MM.1S (cell line): ENCODE measurements at regions not wholly inside any gene's neighbourhood (a gene's known extent, or its start where the extent isn't known, plus 50 kb on each side); places are given as distances from the start of the nearest gene placed in this dataset.

Experiments
- EZH2 ChIP-seq: fragments of 300-600 bp; sonication (generic); optimal IDR thresholded peaks from 2 replicates; pipeline ENCODE3; 2017; ENCODE audit warnings: low read depth, mild to moderate bottlenecking, antibody characterized with exemption, low read length, mixed read lengths
- EZH2phosphoT487 ChIP-seq: fragments of 300-600 bp; sonication (generic); IDR thresholded peaks from 2 replicates; pipeline ENCODE4 v1.6.1; 2018; ENCODE audit warnings: antibody characterized with exemption, low read length
- TF ChIP-seq, protein P1 (sequence below): fragments of 300-600 bp; sonication (generic); IDR thresholded peaks from 2 replicates; pipeline ENCODE4 v1.5.1; 2016; ENCODE audit warnings: antibody characterized with exemption, low read length, mixed read lengths

DNA sequence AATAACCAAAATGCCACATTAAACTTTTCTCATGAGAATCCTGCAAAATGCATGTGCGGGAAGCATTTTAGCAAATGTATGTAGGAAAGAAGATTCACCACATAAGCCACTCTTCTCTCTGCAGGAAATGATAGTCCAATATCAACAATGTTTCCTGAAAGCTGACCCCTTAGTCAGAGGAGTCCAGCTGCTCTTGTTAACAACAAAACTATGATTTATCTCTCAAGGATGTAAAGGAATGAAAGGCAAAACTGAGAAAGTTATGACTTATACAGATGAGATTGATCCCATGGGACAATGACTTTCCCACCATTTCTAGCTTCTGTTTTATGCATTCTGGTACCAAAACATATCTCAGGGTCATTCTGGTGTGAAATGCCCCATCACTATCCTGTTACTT is 125.0 kb upstream of the EDNRA start:
- TF ChIP-seq, protein P1, sequence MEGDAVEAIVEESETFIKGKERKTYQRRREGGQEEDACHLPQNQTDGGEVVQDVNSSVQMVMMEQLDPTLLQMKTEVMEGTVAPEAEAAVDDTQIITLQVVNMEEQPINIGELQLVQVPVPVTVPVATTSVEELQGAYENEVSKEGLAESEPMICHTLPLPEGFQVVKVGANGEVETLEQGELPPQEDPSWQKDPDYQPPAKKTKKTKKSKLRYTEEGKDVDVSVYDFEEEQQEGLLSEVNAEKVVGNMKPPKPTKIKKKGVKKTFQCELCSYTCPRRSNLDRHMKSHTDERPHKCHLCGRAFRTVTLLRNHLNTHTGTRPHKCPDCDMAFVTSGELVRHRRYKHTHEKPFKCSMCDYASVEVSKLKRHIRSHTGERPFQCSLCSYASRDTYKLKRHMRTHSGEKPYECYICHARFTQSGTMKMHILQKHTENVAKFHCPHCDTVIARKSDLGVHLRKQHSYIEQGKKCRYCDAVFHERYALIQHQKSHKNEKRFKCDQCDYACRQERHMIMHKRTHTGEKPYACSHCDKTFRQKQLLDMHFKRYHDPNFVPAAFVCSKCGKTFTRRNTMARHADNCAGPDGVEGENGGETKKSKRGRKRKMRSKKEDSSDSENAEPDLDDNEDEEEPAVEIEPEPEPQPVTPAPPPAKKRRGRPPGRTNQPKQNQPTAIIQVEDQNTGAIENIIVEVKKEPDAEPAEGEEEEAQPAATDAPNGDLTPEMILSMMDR = no peak
- TF ChIP-seq EZH2phosphoT487 (no peak), EZH2 (no peak)
